HepG2 (cell line): ENCODE measurements at regions not wholly inside any gene's neighbourhood (a gene's known extent, or its start where the extent isn't known, plus 50 kb on each side); places are given as distances from the start of the nearest gene placed in this dataset.

Experiments
- ATAC-seq: fragments of 200-7000 bp; cut with Tn5 transposase; 3 replicates; pipeline ENCODE4 v1.9.1; 2020; ENCODE audit warnings: mild to moderate bottlenecking, moderate library complexity
- BruUV-seq: library from RNA; stranded (reverse); fragments of 400-500 nt; replicated peaks from 2 replicates; lab custom pipeline; 2021; lab: Mats Ljungman, UMichigan
- CTCF ChIA-PET: fragments of 300-600 bp; formaldehyde crosslinking; extraction: SDS; loops from one replicate; lab custom pipeline; 2021; ENCODE audit warnings: low total read pairs, inconsistent platforms, low intra/inter-chr PET ratio; lab: Yijun Ruan, JAX
- POLR2A ChIA-PET: fragments of 350-600 bp; sonication (Branson Sonifier 250); formaldehyde crosslinking; loops from one replicate; lab custom pipeline; 2020; ENCODE audit warnings: antibody characterized with exemption, inconsistent platforms; lab: Yijun Ruan, JAX
- DNase-seq: peaks from one replicate; pipeline ENCODE4 v3.0.0-alpha.2; 2015; ENCODE audit warnings: low spot score
- FAIRE-seq: peaks from 3 replicates; lab custom pipeline; 2011; peaks lifted over from hg19 to GRCh38; lab: Jason Lieb, UNC
- H2AFZ ChIP-seq: one replicate; pipeline ENCODE4 v1.6.1; 2011; ENCODE audit warnings: low read length, inconsistent platforms
- H3K27ac ChIP-seq: fragments of 300-600 bp; 3 replicates; pipeline ENCODE4 v1.8.0; 2011; ENCODE audit warnings: mixed run types, mild to moderate bottlenecking, mixed read lengths, low read length, inconsistent platforms; ENCODE audit not compliant: insufficient read depth; ENCODE audit errors: extremely low read length
- H3K27me3 ChIP-seq, 2 experiments: fragments of 200-600 bp in 1 of 2; 2 replicates in 1 of 2; 3 replicates in 1 of 2; pipeline versions ENCODE4 v1.6.0 to v1.8.0; 2011; ENCODE audit warnings: low read length in 2 of 2, mild to moderate bottlenecking in 2 of 2, moderate library complexity in 2 of 2, inconsistent platforms in 1 of 2; ENCODE audit not compliant: insufficient read depth in 2 of 2, control insufficient read depth in 1 of 2
- H3K36me3 ChIP-seq, 2 experiments: fragments of 200-600 bp in 1 of 2; replicated peaks in 1 of 2; 2 replicates in 1 of 2; 3 replicates in 1 of 2; pipeline versions ENCODE4 v1.5.1 to v1.8.0; 2011; ENCODE audit warnings: low read length in 2 of 2, inconsistent platforms in 1 of 2; ENCODE audit not compliant: insufficient read depth in 2 of 2, control insufficient read depth in 1 of 2
- H3K4me1 ChIP-seq: 2 replicates; pipeline ENCODE4 v1.5.1; 2012; ENCODE audit warnings: low read length, inconsistent platforms; ENCODE audit not compliant: insufficient read depth
- H3K4me2 ChIP-seq: 2 replicates; pipeline ENCODE4 v1.6.0; 2011; ENCODE audit warnings: low read depth, low read length, inconsistent platforms
- H3K4me3 ChIP-seq, 3 experiments: fragments of 200-600 bp in 1 of 3; sonication (generic), shearing (Covaris generic) in 1 of 3; replicated peaks in 1 of 3; 2 replicates each; pipeline ENCODE4 v1.5.1; 2011 to 2016; ENCODE audit warnings: low read length in 3 of 3, inconsistent platforms in 2 of 3, low read depth in 2 of 3, mild to moderate bottlenecking in 2 of 3, control low read depth in 1 of 3, mixed read lengths in 1 of 3; ENCODE audit not compliant: insufficient read depth in 1 of 3
- H3K79me2 ChIP-seq: one replicate; pipeline ENCODE4 v1.6.1; 2011; ENCODE audit warnings: low read length, inconsistent platforms; ENCODE audit not compliant: insufficient read depth
- H3K9ac ChIP-seq: 2 replicates; pipeline ENCODE4 v1.6.0; 2011; ENCODE audit warnings: mild to moderate bottlenecking, low read depth, low read length, inconsistent platforms; ENCODE audit not compliant: insufficient read depth
- H3K9me3 ChIP-seq: 2 replicates; pipeline ENCODE4 v1.5.1; 2012; ENCODE audit warnings: mild to moderate bottlenecking, low read length
- H4K20me1 ChIP-seq: 2 replicates; pipeline ENCODE4 v1.6.0; 2011; ENCODE audit warnings: inconsistent platforms, mild to moderate bottlenecking, low read length, moderate library complexity; ENCODE audit not compliant: insufficient read depth
- CEBPZ ChIP-seq: IDR thresholded peaks from 2 replicates; pipeline ENCODE4 v1.6.1; 2012; ENCODE audit warnings: low read length, improper control_type of control experiment
- DMTF1 ChIP-seq: sonication (generic); formaldehyde crosslinking; IDR thresholded peaks from 2 replicates; pipeline ENCODE4 v1.4.0; 2020; ENCODE audit warnings: mild to moderate bottlenecking, missing genetic modification reagents
- DR1 ChIP-seq: sonication (generic); formaldehyde crosslinking; IDR thresholded peaks from 2 replicates; pipeline ENCODE4 v1.8.0; 2021; ENCODE audit warnings: mild to moderate bottlenecking, missing genetic modification reagents, inconsistent platforms
- FOSL2 ChIP-seq: sonication (generic); formaldehyde crosslinking; IDR thresholded peaks from 2 replicates; pipeline ENCODE4 v1.4.0; 2020; ENCODE audit warnings: missing genetic modification reagents
- HMG20A ChIP-seq: IDR thresholded peaks from 2 replicates; pipeline ENCODE4 v1.6.1; 2016; ENCODE audit warnings: borderline replicate concordance
- HMGXB4 ChIP-seq, 2 experiments: sonication (generic) in 1 of 2; formaldehyde crosslinking in 1 of 2; IDR thresholded peaks; 2 replicates each; pipeline versions ENCODE4 v1.4.0 to v1.6.1; 2018 to 2020; ENCODE audit warnings: missing genetic modification reagents in 2 of 2, borderline replicate concordance in 1 of 2, low read depth in 1 of 2, mild to moderate bottlenecking in 1 of 2, missing biosample characterization in 1 of 2
- HNF1A ChIP-seq, 2 experiments: sonication (generic) in 1 of 2; formaldehyde crosslinking in 1 of 2; IDR thresholded peaks; 2 replicates each; pipeline versions ENCODE4 v1.4.0 to v1.6.1; 2016 to 2020; ENCODE audit warnings: borderline replicate concordance in 1 of 2, low read depth in 1 of 2, mild to moderate bottlenecking in 1 of 2, missing genetic modification reagents in 1 of 2
- SOX13 ChIP-seq, 3 experiments: fragments of 450-650 bp in 1 of 3; sonication (generic) in 1 of 3; formaldehyde crosslinking in 1 of 3; IDR thresholded peaks in 2 of 3; conservative IDR thresholded peaks in 1 of 3; 2 replicates each; pipeline versions ENCODE4 v1.5.0 to v1.6.1; 2016 to 2020; ENCODE audit warnings: antibody characterized with exemption in 1 of 3, mild to moderate bottlenecking in 1 of 3, missing compliant biosample characterization in 1 of 3, missing genetic modification reagents in 1 of 3, moderate library complexity in 1 of 3
- WGBS: methylation state at CpG from one replicate; pipeline ENCODE4 v1.1.6; 2017; ENCODE audit warnings: low lambda C conversion rate; 5-methylcytosine and 5-hydroxymethylcytosine counted together
- in situ Hi-C: cut with HindIII; loops from 2 replicates; pipeline ENCODE4 v1.10.0; 2017; ENCODE audit warnings: low pct_unique_long_range_greater_than_20kb; ENCODE audit not compliant: extremely low pct_ligation_motif_present
- intact Hi-C: fragments of 100-400 bp; cut with micrococcal nuclease; formaldehyde crosslinking; loops from one replicate; pipeline ENCODE4 v1.10.0; 2022; ENCODE audit not compliant: unreplicated experiment

- ATAC-seq (peak; percentile 93), FAIRE-seq (peak; percentile 51), DNase-seq (peak; percentile 76)
- no peak overlapping the region for H3K9ac ChIP-seq
- no peak overlapping the region for H3K4me3 ChIP-seq
- no peaks in the 10 kb centered on the region for H4K20me1 ChIP-seq
- 0 out of 2 replicates have a peak overlapping the region, but pooled peaks have one; percentile 7 for H3K4me2 ChIP-seq
- no peaks in the 10 kb centered on the region for H3K36me3 ChIP-seq
- no peak overlapping the region for H2AFZ ChIP-seq
- BruUV-seq = no TSS peak
- no peaks in the 10 kb centered on the region for H3K9me3 ChIP-seq
- CTCF ChIA-PET = no interaction called here
- no peaks in the 10 kb centered on the region for H3K79me2 ChIP-seq
- in situ Hi-C loops (no loop called here), intact Hi-C loops (no loop called here)
- POLR2A ChIA-PET = no interaction called here
- H3K27me3 ChIP-seq = no peaks in the 10 kb centered on the region
- no peak overlapping the region for H3K27ac ChIP-seq
- WGBS = 4% methylated on average over 2 of the region's 2 CpGs
- peaks cover 38% of the 10 kb centered on the region for H3K4me1 ChIP-seq
- TF ChIP-seq HMG20A (CRISPR knock-in tag) (peak; percentile 34; the same call in 1 of the 2 replicates), HMGXB4 (CRISPR knock-in tag; IDR thresholded peaks at IDR 0.05; ENCODE audit: borderline replicate concordance in 1 of 2, low read depth in 1 of 2) (no peak), FOSL2 (CRISPR knock-in tag) (peak; percentile 10; the same call in 1 of the 2 replicates), DMTF1 (CRISPR knock-in tag) (no peak), DR1 (no peak), HNF1A (IDR thresholded peaks at IDR 0.05; ENCODE audit: low read depth) (no peak), HNF1A (CRISPR knock-in tag; IDR thresholded peaks at IDR 0.05; ENCODE audit: borderline replicate concordance) (peak; percentile 56; the same call in 1 of the 2 replicates), SOX13 (IDR thresholded peaks at IDR 0.05) (no peak), SOX13 (CRISPR knock-in tag; conservative IDR thresholded peaks at IDR 0.05 in 1 of 2, IDR thresholded peaks at IDR 0.05 in 1 of 2) (peak in 1 of 2 experiments; percentile 72; a peak in 2 of 4 replicates), CEBPZ (no peak)
These were observed 90.3 kb upstream of the GRIA3 start for GRCh38 chrX:123093792-123094191.
